IMR-90 (cell line): ENCODE measurements at regions not wholly inside any gene's neighbourhood (a gene's known extent, or its start where the extent isn't known, plus 50 kb on each side); places are given as distances from the start of the nearest gene placed in this dataset.

Experiments used
- ATAC-seq: fragments of 200-7000 bp; cut with Tn5 transposase; 2 replicates; pipeline ENCODE4 v1.9.1; 2020; ENCODE audit warnings: low read depth, mild to moderate bottlenecking, moderate library complexity
- BruUV-seq: library from RNA; stranded (reverse); fragments of 400-500 nt; replicated peaks from 2 replicates; lab custom pipeline; 2021; lab: Mats Ljungman, UMichigan
- CTCF ChIA-PET: fragments of 300-600 bp; formaldehyde crosslinking; extraction: SDS; loops from one replicate; lab custom pipeline; 2021; ENCODE audit warnings: antibody characterized with exemption; lab: Yijun Ruan, JAX
- POLR2A ChIA-PET: fragments of 300-600 bp; sonication (Branson Sonifier 250); formaldehyde crosslinking; loops from one replicate; lab custom pipeline; 2022; ENCODE audit warnings: antibody characterized with exemption; ENCODE audit not compliant: unreplicated experiment; lab: Charles Lee
- DNase-seq: peaks from one replicate; pipeline ENCODE4 v3.0.0; 2013
- H2AFZ ChIP-seq: replicated peaks from 2 replicates; pipeline ENCODE3; 2013; ENCODE audit warnings: low read length, mild to moderate bottlenecking; ENCODE audit not compliant: poor library complexity
- H2AK5ac ChIP-seq: 2 replicates; pipeline ENCODE4 v1.6.1; 2013; ENCODE audit warnings: low read depth, low read length, inconsistent platforms
- H2AK9ac ChIP-seq: replicated peaks from 2 replicates; pipeline ENCODE3; 2013; ENCODE audit warnings: mild to moderate bottlenecking, low read depth, low read length, moderate library complexity; ENCODE audit not compliant: poor library complexity
- H2BK120ac ChIP-seq: 2 replicates; pipeline ENCODE4 v1.6.1; 2013; ENCODE audit warnings: low read depth, low read length, inconsistent platforms
- H2BK15ac ChIP-seq: 3 replicates; pipeline ENCODE4 v1.6.1; 2013; ENCODE audit warnings: low read depth, low read length, inconsistent platforms
- H2BK20ac ChIP-seq: 2 replicates; pipeline ENCODE4 v1.6.1; 2013; ENCODE audit warnings: low read depth, mild to moderate bottlenecking, inconsistent platforms, low read length, moderate library complexity
- H2BK5ac ChIP-seq: 2 replicates; pipeline ENCODE4 v1.6.1; 2013; ENCODE audit warnings: mild to moderate bottlenecking, low read depth, low read length, inconsistent platforms; ENCODE audit not compliant: poor library complexity, severe bottlenecking
- H3K14ac ChIP-seq: replicated peaks from 2 replicates; pipeline ENCODE4 v1.6.1; 2013; ENCODE audit warnings: low read depth, low read length, inconsistent platforms
- H3K18ac ChIP-seq: 2 replicates; pipeline ENCODE4 v1.6.1; 2013; ENCODE audit warnings: low read depth, low read length, control low read depth
- H3K23ac ChIP-seq: 2 replicates; pipeline ENCODE4 v1.6.1; 2013; ENCODE audit warnings: low read depth, low read length, inconsistent platforms
- H3K27ac ChIP-seq: 2 replicates; pipeline ENCODE4 v1.5.1; 2013; ENCODE audit warnings: mild to moderate bottlenecking, control low read depth, low read length; ENCODE audit not compliant: insufficient read depth
- H3K27me3 ChIP-seq: 2 replicates; pipeline ENCODE4 v1.6.1; 2013; ENCODE audit warnings: low read length; ENCODE audit not compliant: control insufficient read depth, insufficient read depth
- H3K36me3 ChIP-seq: 2 replicates; pipeline ENCODE4 v1.6.1; 2013; ENCODE audit warnings: low read length, mixed read lengths; ENCODE audit not compliant: control insufficient read depth, insufficient read depth
- H3K4ac ChIP-seq: 2 replicates; pipeline ENCODE4 v1.6.1; 2013; ENCODE audit warnings: low read depth, low read length, inconsistent platforms
- H3K4me1 ChIP-seq: 2 replicates; pipeline ENCODE4 v1.6.1; 2013; ENCODE audit warnings: low read length, mixed read lengths; ENCODE audit not compliant: control insufficient read depth, insufficient read depth
- H3K4me2 ChIP-seq: 2 replicates; pipeline ENCODE4 v1.6.1; 2013; ENCODE audit warnings: low read depth, mild to moderate bottlenecking, control low read depth, low read length, moderate library complexity
- H3K4me3 ChIP-seq: 2 replicates; pipeline ENCODE4 v1.5.1; 2013; ENCODE audit warnings: low read depth, mild to moderate bottlenecking, control low read depth, low read length, moderate library complexity; ENCODE audit not compliant: insufficient read depth
- H3K56ac ChIP-seq: 2 replicates; pipeline ENCODE4 v1.6.1; 2013; ENCODE audit warnings: low read length, inconsistent platforms; ENCODE audit not compliant: insufficient read depth; ENCODE audit errors: extremely low read depth
- H3K79me1 ChIP-seq, 2 experiments: 2 replicates each; pipeline ENCODE4 v1.6.1; 2013; ENCODE audit warnings: low read length in 2 of 2, inconsistent platforms in 1 of 2, low read depth in 1 of 2
- H3K9ac ChIP-seq: 2 replicates; pipeline ENCODE4 v1.6.1; 2013; ENCODE audit warnings: low read depth, low read length, control low read depth
- H3K9me1 ChIP-seq: 2 replicates; pipeline ENCODE4 v1.6.1; 2013; ENCODE audit warnings: low read length, inconsistent platforms; ENCODE audit not compliant: insufficient read depth
- H3K9me3 ChIP-seq: 2 replicates; pipeline ENCODE4 v1.6.1; 2013; ENCODE audit warnings: low read length; ENCODE audit not compliant: control insufficient read depth, insufficient read depth
- H4K20me1 ChIP-seq: 2 replicates; pipeline ENCODE4 v1.6.1; 2013; ENCODE audit warnings: low read length, inconsistent platforms; ENCODE audit not compliant: insufficient read depth
- H4K5ac ChIP-seq: 2 replicates; pipeline ENCODE4 v1.6.1; 2013; ENCODE audit warnings: mild to moderate bottlenecking, low read depth, low read length, control low read depth
- H4K8ac ChIP-seq, 2 experiments: 2 replicates each; pipeline ENCODE4 v1.6.1; 2013; ENCODE audit warnings: low read depth in 2 of 2, low read length in 2 of 2, control low read depth in 1 of 2, inconsistent platforms in 1 of 2
- H4K91ac ChIP-seq: 2 replicates; pipeline ENCODE4 v1.6.1; 2013; ENCODE audit warnings: low read depth, low read length, inconsistent platforms; ENCODE audit not compliant: insufficient read depth
- CHD1 ChIP-seq: IDR thresholded peaks from 2 replicates; pipeline ENCODE4 v1.6.1; 2012; ENCODE audit warnings: low read depth, low read length, improper control_type of control experiment
- WGBS, 2 experiments: methylation state at CpG; one replicate each; pipeline versions ENCODE4 v1.1.5 to v1.1.7; 2013; ENCODE audit warnings: missing lambda C conversion rate in 2 of 2; ENCODE audit not compliant: insufficient read length in 1 of 2; ENCODE audit errors: extremely low coverage in 2 of 2; 5-methylcytosine and 5-hydroxymethylcytosine counted together
- dilution Hi-C: fragments of 300-500 bp; cut with HindIII; formaldehyde crosslinking; loops from one replicate; pipeline ENCODE4 v1.14.3; 2018; ENCODE audit warnings: low sequenced_read_pairs; ENCODE audit not compliant: unreplicated experiment
- in situ Hi-C: fragments of 300-500 bp; cut with MboI; formaldehyde crosslinking; loops from 3 replicates; pipeline ENCODE4 v1.14.3; 2019; ENCODE audit warnings: low sequenced_read_pairs, inconsistent platforms, mixed read lengths
- intact Hi-C: fragments of 100-400 bp; cut with micrococcal nuclease; formaldehyde crosslinking; loops from 2 replicates; pipeline ENCODE4 v1.10.0; 2022

- Histone ChIP-seq H3K9me3 (peaks cover 15% of the 10 kb centered on the region), H3K9ac (no peak overlapping the region), H3K27ac (no peak overlapping the region), H3K9me1 (no peaks in the 10 kb centered on the region), H2AK5ac (no peak overlapping the region), H3K4me3 (no peak overlapping the region), H3K14ac (no peak overlapping the region), H3K36me3 (no peaks in the 10 kb centered on the region), H3K23ac (no peak overlapping the region), H4K5ac (no peak overlapping the region), H2BK120ac (no peak overlapping the region), H3K56ac (no peak overlapping the region), H3K4me1 (no peaks in the 10 kb centered on the region), H4K8ac (no peak overlapping the region), H2BK15ac (no peak overlapping the region), H2BK5ac (no peak overlapping the region), H2AK9ac (no peak overlapping the region), H3K79me1 (no peaks in the 10 kb centered on the region), H2AFZ (no peak overlapping the region), H3K27me3 (no peaks in the 10 kb centered on the region), H4K20me1 (no peaks in the 10 kb centered on the region), H2BK20ac (no peak overlapping the region), H3K4ac (no peak overlapping the region), H3K4me2 (no peak overlapping the region), H4K91ac (no peak overlapping the region), H3K18ac (no peak overlapping the region)
- WGBS, 2 experiments: 54% methylated on average over 2 of the region's 11 CpGs; no CpG with 5 or more reads in 1 of the 2 experiments
- dilution Hi-C loops (no loop called here), intact Hi-C loops (no loop called here), in situ Hi-C loops (no loop called here)
- no peak for ATAC-seq
- CTCF ChIA-PET: no interaction called here
- BruUV-seq: no TSS peak
- POLR2A ChIA-PET: no interaction called here
- DNase-seq: no peak
- no peak for TF ChIP-seq CHD1
Measured at GRCh38 chr20:22501566-22502344, 82.6 kb downstream of the FOXA2 start.
